Retinal pigment epithelial cell (primary cell): ENCODE measurements at regions not wholly inside any gene's neighbourhood (a gene's known extent, or its start where the extent isn't known, plus 50 kb on each side); places are given as distances from the start of the nearest gene placed in this dataset.
A peak's percentile ranks its signal among the peaks of the same experiment; 100 is the strongest.

ENCODE experiments used
- DNase-seq: peaks from one replicate; pipeline ENCODE4 v3.0.0-alpha.2; 2010; ENCODE audit warnings: low read depth
- H3K4me3 ChIP-seq: 2 replicates; pipeline ENCODE4 v1.5.1; 2011; ENCODE audit warnings: mild to moderate bottlenecking, low read length, control low read depth, moderate library complexity
- CTCF ChIP-seq: conservative IDR thresholded peaks from 2 replicates; pipeline ENCODE4 v1.5.1; 2011; ENCODE audit warnings: low read depth, low read length, control low read depth, inconsistent platforms

GRCh38 chr11:32172041-32172847 is 81.4 kb downstream of the RCN1 start:
- DNase-seq = no peak

GRCh38 chr11:32172848-32173834 is 82.3 kb downstream of the RCN1 start:
- peak; percentile 73 for TF ChIP-seq CTCF
- no peak for DNase-seq
- H3K4me3 ChIP-seq = no peak overlapping the region

More at GRCh38 chr11:32172041-32172847, 81.4 kb downstream of the RCN1 start:
- H3K4me3 ChIP-seq = no peak overlapping the region
- TF ChIP-seq CTCF = no peak

- no peak overlapping the region for H3K4me3 ChIP-seq
- TF ChIP-seq CTCF = no peak
- DNase-seq = no peak
These were observed 83.1 kb downstream of the RCN1 start for GRCh38 chr11:32173977-32174376.

GRCh38 chr11:32176223-32176934 is 85.5 kb downstream of the RCN1 start:
- DNase-seq = peak; percentile 42
- no peak overlapping the region for H3K4me3 ChIP-seq
- TF ChIP-seq CTCF = peak; percentile 88

- no peak for TF ChIP-seq CTCF
- H3K4me3 ChIP-seq = no peak overlapping the region
- no peak for DNase-seq
These were observed 87.8 kb downstream of the RCN1 start for GRCh38 chr11:32178692-32179091.

- DNase-seq = no peak
- no peak for TF ChIP-seq CTCF
- no peak overlapping the region for H3K4me3 ChIP-seq
These were observed 92.6 kb downstream of the RCN1 start for GRCh38 chr11:32183512-32183911.
